CD4-positive, alpha-beta T cell treated with Interleukin-15 for 1 hour (primary cell): ENCODE measurements at regions not wholly inside any gene's neighbourhood (a gene's known extent, or its start where the extent isn't known, plus 50 kb on each side); places are given as distances from the start of the nearest gene placed in this dataset.

Experiments
- DNase-seq: peaks from one replicate; pipeline ENCODE4 v3.0.0-alpha.2; 2020

DNA sequence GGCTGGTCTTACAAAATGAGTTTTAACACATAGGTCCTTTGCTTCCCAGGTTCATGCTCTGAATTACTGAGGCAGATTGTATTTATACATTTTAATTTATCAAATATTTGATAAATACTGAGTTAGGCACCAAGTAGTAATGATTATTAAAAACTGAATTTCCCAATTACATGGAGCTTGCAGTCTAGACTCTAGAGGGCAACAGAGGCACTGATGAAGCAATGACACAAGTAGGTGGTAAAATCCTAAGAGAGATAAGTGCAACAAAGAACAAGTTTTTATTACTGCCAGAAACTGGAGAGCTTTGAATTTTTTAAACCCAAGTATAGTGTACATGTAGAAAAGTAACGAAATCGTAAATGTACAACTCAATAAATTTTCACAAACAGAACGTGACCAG, 406.2 kb upstream of the RARB start:
- no peak for DNase-seq

- DNase-seq, result no peak
Measured at GRCh38 chr3:25023876-25024275, 404.2 kb upstream of the RARB start.

DNA sequence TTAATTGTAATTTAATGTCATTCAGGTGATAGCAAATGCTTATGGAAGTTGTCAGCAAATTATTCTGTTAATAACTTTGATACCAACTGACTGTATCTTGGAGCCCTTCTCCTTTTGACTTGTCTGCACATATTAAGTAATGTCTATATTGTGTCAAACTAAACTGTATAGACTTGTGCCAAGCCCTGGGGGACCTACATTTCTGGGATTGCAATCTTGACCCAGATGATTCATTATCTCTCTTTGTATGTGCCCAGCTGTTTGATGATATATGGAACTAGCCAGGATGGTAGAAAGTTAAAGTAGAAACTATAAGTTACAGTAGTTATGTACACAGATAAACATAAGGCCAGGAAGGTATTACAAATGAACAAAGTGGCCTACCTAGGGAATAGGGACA, 402.8 kb upstream of the RARB start:
- no peak for DNase-seq

GRCh38 chr3:25027650-25028049, 400.4 kb upstream of the RARB start:
- no peak for DNase-seq

- no peak for DNase-seq
Measured at GRCh38 chr3:25029820-25030219, 398.2 kb upstream of the RARB start.

- DNase-seq, result no peak
Measured at GRCh38 chr3:25032344-25032743, 395.7 kb upstream of the RARB start.

DNA sequence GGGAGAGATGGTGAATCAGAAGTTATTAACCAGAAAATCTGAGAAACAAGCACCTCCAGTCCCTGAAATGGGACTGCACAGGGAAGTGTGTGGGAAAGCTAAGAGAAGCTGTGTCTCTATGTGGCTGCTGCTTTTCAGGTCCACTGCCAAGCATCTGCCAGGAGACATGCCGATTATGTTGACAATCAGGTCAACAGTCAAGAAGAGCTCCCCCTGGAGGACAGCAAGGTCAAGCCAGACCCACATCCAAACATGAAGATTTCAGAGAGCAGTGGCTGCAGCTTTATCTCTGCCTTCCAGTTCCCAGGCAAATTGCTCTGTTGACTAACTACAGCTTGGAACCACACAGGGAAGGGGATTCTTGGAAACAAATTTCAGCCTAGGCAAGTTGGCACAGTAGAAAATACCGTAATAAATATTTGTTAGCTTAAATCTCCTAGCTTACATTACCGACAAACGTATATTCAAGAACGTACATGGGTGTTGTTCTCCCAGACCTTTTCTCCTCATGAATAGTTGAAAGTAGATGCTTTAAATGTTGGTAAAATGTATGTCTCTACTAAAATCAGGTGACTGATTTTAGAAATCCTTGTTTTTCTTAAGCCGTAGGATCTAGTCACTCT, 394.5 kb upstream of the RARB start:
- no peak for DNase-seq

DNA sequence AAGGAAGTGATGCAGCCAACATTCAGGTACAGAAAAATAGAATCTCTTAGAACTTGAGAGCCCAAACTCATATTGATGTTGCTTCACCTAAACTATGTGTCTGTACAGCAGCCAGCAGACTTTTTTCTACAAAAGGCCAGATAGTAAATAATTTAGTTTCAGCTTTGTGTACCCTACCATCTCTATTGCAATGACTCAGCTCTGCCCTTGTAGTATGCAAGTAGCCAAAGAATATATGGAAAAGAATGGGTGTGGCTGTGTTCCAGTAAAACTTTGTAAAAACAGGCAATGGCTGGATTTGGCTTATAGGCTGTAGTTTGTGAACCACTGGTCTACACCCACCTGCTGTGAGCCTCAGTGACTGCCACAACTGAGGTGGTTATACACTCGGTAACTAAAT, 392.5 kb upstream of the RARB start:
- DNase-seq, result no peak

- DNase-seq, result no peak
Measured at GRCh38 chr3:25036633-25037032, 391.4 kb upstream of the RARB start.

DNA sequence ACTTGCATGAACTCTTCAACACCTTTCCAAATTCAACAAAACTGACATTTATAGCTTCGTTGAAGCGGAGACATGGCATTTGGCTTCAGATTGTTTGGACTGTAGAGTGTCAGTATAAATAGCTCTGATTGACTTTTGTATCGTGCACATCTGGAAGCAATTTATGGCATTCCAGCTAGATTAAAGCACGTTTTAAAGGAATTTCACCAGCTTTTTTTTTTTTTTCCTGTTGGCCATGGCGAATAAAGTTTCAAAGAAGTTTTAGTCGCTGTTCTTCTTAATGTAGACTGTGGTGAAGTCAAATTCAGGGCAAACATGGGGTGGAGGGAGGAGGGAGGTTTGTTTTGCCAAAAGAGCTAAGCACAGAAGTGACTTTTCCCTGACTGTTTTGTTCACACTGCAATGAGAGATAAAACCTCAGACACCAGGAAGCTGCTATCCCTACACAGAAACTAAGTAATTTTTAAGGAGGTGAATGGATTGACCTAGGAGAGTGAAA, 391.0 kb upstream of the RARB start:
- no peak for DNase-seq

GRCh38 chr3:25038271-25038670, 389.8 kb upstream of the RARB start:
- no peak for DNase-seq

DNA sequence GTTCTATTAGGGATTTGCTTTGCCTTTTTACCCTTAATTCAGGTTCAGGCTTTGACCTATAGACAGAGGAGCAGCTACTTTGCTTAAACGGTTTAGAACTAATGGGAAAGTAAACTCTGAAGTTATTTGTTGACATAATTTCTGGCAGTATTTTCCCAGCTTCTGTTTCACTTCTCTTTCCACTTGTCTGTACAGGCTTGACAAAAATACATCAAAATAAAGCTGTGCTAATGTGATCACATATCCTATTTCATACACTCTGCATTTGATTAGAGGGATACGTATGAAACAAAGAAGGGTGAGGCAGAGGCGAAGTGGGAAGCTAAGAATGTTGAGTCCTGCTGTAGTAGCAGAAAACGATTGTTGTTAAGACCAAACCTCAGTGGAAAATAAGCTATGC, 389.1 kb upstream of the RARB start:
- no peak for DNase-seq

DNA sequence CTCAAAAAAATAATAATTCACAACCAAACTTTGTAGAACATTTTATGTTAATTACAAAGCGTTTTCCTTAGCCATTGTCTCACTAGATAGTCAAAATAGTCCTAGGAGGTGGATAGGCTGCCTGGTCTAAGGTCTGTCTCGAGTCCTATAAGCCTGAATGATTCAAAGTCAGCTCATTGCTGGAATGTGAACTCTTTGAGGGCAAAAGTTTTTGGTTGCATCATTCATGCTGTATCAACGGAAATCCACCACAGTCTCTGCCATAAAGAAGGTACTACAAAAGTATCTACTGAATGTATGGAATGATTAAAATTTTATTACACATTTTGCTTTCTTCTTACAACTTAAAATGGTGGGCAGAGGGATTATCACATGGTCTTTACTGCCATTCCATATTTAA, 387.3 kb upstream of the RARB start:
- DNase-seq, result no peak

GRCh38 chr3:25041871-25042584, 386.0 kb upstream of the RARB start:
- no peak for DNase-seq

GRCh38 chr3:25043177-25043576, 384.9 kb upstream of the RARB start:
- DNase-seq, result no peak

DNA sequence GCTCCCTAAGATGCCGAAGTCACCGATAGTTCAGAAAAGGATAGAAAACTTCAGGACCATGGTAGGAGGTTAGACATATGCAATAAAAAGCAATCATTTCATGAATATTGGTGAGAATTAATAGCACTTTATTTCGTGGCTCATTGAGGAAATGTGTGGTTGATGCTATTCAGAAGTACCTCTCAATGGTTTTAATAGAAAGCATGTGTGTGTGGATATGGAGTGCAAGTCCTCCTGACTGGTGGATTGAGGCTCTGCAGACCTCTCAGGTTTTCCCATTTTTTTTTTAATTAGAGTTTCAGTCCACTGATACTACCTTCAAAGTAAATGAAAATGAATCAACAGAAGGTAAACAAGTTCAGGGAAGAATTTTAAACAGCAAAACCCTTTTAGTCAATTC, 384.3 kb upstream of the RARB start:
- DNase-seq, result no peak

GRCh38 chr3:25044762-25045710, 383.0 kb upstream of the RARB start:
- DNase-seq, result no peak

DNA sequence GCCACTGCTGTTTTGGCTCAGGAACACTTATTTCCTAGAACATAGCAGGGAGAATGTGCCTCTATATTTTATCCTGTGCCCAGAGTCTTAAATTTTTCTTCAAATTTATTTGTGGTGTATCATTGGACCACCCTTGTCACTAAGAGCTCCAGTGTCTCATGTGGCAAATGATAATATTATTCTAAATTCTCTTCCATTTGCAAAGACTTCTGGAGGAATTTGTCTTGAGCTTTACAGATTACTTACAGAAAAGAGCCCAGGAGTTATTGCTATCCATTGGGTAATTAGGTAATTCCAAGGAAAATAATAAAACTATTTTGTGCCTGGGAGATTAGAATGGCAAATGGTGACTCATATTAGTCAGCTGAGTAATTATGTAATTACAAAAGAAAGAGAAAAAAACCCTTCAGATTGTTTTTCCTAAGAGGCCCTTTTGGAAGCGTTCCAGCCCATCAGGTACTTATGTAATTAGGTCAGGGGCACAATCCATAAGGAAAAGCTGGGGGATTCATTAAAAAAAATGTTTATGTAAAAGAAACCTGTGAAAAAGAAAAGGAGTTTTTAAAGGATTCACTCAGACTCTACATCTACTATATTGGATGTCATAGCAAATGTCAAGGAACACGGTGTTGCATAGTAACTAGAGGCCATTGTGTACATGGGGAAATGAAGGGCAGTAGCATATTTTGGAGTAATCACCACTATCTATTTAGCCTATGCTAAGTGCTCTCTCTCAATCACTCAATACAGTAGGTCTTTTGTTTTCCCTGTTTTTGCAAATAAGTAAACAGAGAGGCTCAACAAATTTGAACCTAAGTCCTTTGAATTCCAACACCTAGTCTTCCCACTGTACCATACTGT, 380.9 kb upstream of the RARB start:
- DNase-seq, result no peak

GRCh38 chr3:25049304-25049703, 378.8 kb upstream of the RARB start:
- no peak for DNase-seq

- DNase-seq, result no peak
Measured at GRCh38 chr3:25053360-25053759, 374.7 kb upstream of the RARB start.

- DNase-seq, result no peak
Measured at GRCh38 chr3:25056036-25056755, 371.9 kb upstream of the RARB start.

DNA sequence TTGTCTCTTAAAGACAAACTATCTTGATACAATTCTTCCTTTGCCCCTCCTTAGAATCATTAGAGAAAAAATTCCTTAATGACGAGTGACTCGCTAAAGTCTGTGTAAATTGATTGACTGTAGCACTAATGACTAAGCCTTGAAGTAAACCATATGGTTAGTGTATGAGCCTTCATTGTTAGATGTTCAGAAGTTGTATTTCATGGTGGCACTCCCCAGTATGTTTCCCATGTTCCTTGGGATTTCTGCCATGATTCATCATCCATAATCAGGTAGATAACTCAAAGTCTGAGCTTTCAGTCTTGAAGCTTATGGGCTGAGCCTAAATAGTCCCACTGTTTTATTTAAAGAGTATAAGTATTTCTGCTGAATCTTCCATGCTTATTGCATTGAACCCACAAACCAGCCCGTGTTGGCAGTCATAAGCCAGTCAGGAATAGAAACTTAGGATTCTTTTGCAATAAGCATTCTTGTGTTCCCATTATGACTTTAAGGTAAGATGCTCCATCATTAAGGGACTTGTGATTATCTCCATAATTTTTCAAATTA, 371.2 kb upstream of the RARB start:
- no peak for DNase-seq
